NOMO-1 treated with dmso at 0.1 percent for 144 hours (cell line): ENCODE measurements at regions not wholly inside any gene's neighbourhood (a gene's known extent, or its start where the extent isn't known, plus 50 kb on each side); places are given as distances from the start of the nearest gene placed in this dataset.

Experiments used
- DNase-seq: peaks from one replicate; lab custom pipeline; 2025; ENCODE audit not compliant: unreplicated experiment; lab: John Stamatoyannopoulos, UW

DNA sequence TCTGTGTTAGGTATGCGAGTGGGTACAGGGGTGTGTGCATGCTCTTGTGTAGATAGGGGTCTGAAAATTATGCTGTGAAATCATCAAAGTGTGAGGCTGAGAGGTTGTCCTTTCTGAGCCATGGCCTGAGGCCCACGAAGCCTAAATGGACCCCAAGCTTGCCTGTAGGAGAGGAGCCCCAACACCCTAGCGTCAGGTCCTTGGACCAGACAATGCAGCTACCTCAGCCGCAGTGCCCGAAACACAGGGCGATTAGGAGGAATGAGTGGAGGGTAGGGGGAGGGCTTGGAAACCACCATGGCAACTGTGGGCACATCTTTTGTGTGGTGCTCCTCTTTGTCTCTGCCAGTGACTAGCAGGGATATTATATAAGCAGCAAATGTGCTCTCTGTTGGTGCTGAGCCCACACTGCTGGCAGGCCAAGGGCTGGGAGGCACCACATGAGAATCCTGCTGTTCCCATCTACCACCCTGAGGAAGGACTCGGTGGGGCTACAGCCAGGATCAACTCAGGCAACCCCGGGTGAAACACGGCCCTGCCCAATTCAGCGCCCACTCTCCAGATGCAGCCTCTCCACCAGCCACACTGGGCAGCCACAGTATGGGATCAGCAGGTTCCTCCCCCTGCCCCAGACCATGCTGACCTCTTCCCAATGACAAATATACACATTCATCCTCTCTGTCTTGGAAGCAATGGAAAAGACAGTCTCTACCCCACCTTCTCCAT, 84.6 kb upstream of the FSTL4 start:
- no peak for DNase-seq

DNA sequence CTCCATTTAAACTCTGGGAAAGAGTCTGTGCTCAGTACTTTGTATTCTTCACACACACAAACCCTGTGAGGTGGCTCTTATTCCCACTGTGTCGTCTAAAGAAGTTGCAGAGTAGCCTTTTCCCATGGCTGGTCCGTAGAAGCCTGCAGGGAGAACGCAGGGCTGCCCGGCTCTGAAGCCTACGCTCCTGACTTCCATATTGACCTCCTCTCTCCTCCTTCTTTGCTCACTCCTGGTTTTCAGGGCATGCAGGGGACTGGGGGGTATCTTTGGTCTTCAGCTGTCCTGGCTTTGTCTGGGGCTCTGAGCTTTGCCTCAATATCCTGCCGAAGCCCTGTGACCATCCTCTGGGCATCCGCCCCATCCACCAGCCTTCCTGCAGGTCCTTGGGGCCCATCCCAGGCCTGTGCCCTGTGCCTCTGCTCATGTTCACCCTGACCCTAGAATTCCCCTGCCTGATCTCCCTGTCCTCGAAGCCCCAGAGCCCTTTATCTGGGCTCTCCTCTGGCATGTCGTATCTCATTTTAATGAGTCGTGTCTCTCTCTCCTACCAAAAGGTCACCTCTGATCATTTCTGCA, 83.8 kb upstream of the FSTL4 start:
- no peak for DNase-seq

DNA sequence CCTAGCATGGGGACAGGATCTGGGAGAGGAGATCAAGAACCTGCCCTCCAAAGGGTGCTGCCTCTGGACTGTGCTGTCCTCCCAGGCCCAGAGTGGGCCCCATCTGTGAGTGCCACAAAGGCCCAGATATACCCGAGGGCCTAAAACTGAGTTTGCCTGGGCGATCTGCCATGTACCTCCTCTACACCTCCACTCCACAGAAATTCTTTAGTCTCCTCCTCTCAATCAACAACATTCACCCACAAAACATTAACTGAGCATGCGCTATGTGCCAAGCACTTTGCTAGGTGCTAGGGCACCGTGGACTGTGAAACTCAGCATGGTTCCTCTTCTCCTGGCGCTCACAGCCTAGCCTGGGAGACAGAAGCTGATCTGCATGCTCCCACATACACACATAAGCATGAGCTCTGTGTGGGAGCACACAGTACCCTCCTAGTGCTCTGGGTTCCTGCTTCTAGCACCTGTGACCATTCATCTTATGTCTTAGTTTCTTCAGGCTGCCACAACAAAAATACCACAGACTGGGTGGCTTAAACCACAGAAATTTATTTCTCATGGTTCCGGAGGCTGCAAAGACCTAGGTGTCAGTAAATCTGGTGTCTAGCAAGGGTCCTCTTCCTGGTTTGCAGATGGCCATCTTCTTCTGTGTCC, 82.0 kb upstream of the FSTL4 start:
- DNase-seq, result no peak

DNA sequence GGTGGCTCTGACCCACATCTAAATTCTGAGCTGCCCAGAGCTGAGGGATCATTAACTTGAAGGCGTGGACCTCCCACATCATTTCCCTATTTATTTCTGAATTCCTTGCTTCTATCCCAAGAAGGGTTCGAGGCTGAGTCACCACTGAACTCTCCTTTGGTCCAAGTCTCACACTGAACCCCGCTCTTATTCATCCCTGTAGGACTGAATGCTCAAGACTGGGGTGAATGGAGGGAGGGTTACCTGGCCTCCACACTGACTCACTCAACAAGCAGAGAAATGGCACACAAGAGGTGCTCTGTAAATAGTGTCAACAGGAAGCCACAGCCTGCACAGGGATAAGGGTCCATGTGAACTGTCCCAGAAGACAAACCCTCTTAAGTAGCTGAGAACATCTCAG, 79.1 kb upstream of the FSTL4 start:
- DNase-seq, result no peak

DNA sequence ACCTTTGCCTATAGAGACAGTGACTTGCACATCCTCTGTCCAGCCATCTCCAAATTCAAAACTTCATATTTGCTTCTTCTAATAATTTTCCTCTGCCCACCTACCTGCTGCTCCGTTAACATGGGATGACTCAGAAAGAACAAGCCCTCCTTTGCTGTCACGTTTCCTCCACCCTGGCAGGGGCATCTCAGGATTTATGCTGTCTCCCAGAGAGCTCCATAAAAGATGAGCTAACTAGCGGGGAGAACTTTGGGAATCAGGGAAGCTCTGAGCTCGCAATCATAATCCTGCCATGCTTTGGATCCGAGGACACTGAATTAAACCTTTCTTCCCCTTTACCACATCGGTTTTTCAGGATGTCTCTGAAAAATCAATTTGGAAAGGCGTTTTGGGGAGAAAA, 78.4 kb upstream of the FSTL4 start:
- no peak for DNase-seq

DNA sequence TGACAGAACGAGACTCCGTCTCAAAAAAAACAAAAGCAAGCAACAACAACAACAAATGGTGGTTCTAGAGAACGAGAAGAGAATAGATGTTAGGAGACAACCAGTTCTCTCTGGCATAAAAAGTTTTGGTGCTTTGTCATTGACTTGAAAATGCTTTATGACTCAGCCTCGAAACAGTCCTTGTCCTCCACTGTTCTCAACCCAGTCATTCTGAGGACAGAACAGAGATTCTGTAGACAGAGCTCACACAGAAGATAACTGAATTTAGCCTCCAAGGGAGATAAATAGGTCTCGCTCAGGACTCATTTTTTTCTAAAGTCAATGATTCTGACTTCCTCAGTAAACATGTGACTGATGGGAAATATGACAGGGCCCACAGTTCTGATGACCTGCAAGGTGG, 76.0 kb upstream of the FSTL4 start:
- DNase-seq, result no peak

DNA sequence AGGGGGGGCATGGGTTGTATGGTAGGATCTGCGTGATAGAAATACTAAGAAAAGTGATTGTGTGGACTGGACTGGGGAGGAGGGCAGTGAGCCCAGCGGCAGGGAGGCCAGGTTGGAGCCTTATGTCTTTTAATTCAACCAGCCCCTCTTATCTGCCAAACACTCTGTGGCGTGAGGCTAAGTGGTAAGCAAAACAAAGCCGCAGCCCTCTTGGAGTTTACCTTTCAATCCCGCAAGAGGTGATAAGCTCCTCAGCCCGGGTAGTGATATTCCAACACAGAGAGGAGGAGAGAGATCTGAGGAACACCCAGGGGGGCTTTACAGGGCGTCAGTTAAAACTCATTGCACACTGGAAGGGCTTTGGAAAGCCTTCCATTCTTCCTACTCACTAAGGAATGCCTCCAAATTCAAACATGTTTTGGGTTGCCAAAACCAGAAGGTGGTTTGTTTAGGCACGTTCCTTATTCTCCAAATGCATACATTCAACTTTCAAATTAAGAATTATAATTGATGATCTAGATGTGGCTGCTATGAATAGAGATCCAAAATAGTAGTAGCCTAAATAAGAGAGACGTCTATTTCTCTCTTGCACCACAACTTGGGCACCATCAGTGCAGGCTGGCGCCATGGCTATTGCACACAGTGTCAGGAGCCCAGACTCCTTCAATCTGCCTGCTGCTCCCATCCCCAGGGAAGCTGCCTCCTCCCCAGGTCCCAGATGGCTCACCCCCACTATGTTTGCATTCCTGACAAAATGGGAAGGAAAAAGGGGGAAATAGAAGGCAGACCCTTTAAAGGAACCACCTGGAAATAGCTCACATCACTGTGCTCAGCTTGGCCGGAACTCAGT, 75.1 kb upstream of the FSTL4 start:
- DNase-seq, result no peak

DNA sequence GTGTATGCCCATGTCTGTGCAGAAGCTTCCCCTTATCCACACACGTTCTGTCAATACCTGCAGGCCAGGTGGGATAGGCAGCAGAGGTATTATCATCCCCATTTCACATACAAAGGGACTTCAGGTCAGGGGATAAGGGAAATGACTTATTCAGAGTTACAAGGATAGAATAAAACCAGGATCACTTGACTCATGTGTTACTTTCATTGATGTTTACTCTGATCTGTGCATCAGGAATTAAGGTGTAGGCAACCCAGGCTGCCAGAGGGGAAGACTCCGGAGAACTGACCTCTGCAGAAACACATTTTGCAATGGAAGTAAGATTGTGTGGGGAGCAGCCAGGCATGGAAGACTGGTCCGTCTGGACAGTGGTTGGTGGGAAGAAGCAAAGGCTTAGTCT, 74.2 kb upstream of the FSTL4 start:
- DNase-seq, result no peak

DNA sequence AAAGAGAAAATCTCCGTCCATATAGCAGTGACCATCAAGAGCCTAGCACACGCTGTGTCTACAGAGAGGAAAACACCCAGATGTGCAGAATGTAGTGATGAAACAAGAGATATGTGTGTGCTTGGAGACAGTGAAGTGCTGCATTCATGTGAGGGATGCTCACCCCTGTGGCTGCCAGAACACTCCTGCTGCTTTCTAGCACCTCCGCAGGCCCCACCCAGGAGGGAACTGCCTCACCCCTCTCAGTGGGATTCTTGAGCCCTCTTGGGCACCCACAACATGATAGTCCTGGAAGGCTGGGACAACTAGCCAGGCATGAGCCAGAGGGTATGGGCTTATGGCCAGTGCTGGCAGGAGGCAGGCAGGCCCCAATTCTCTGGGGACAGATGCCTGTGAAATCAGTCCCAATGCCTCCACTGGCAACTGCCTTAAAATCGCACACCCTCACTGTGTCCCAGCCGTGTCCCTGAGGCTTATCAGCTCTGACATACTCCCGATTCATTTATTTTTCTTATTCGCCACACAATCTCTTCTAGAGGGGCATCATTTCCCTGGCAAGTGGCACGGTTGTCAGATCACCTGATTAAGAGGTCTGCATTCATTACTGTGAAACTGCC, 73.2 kb upstream of the FSTL4 start:
- no peak for DNase-seq

DNA sequence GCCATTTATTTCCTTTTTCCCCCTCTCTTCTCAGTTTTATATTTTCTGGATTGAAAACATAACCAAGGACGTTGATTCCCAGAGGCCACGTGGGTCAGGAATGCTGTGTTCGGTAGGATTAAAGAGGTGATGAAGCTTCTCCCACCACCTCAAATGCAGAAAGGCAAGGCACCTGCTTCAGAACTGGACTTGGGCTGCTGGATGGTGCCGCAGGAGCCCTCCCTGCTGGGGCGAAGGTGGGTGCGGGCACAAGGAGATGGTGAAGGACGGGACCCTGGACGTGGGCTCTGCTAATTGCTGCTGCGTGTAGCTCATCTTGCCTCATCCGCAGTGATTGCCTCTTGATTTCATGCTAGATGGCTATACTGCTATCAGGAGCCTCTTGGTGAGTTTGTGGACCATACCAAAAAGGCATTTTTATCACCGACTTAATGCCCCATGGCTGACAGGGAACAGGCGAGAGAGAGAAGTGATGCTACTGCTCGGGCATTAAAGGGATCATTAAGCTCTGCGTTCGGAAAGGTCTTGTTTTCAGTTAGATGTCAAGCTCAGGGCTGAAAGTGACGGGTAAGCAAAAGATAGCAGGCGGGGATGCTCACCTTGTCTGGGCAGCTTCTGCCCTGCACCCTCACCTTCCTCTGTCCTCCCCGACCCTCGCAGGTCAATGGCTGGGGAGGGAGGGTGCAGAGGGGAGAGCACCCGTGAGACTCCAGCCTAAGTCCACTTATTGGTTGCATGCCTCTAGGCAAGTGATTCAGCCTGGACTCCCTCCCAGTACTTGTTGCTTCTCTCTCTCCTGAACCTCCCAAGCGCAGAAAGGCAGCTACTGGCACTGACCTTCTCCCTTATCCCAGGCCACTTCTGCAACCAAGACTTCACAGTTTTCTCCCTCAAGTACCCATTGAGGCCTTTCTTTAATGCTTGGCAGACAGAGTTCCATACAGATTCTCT, 71.6 kb upstream of the FSTL4 start:
- no peak for DNase-seq

DNA sequence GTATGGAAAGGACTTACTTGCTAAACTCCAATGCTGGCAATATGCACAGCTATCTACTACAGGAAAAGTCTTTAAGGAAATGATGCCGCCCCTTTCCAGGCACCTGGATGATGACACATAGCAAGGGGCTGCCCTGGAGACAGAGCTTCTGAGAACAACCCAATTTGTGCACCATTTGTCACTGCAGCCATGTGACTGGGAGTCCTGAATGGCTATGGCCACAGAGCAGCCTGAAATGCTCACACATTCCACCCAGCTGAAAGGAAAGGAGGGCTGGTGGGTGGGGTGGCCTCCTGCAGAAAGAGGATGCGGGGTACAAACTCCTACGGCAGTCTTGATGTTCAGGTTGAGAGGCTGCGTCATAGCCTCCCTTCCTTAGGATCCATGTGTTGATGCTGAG, 70.1 kb upstream of the FSTL4 start:
- no peak for DNase-seq

DNA sequence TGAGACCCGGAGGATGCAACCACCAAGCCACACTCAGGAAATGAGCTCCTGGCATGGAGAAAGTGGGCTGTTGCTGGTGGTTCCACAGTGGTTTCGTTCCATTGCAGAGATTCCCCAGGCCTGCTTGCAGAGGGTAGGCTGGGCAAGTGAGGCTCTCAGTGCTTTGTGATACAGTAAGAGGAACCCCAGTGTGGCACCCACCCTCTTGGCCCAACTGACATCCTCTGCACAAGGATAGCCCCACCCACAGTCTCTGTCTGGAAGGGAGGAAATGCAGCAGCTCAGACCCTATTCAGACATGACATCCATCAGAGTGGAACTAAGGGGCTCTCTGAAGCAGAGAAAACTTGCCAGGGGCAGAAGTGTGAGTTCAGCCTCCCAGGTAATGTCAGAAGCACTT, 69.6 kb upstream of the FSTL4 start:
- no peak for DNase-seq

DNA sequence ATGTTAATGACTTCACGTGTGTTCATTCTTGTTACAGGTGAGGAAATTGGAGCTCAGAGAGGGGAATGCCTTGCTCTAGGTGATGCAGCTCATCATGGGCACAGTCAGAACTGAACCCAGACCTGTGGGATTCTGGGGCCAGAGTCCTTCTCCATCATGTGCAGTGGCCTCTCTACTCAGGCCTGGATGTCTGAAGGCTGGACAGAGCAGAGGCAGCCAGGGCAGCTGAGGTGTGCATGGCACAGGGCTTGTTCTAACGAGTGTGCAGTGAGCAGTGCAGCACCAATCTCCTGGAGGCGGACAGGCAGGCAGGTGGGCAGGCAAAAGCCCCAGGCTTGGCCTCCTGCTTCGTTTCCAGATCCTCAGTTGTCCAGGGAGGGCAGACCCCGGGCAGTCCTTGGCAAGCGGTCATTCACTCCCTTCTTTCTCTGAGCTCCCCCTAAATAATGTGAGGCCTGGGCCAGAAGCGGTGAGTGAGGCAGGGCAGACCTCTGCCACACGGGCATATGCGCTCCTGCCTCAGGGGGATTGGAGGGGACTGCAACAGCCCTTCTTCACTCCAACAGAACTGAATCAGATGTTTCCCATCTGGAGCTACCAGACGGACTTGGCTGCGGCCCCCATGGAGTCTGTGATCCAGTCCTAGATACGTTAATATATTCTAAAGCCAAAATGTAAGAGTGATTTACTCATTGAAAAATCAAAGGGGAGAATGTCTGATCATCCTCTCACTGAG, 68.7 kb upstream of the FSTL4 start:
- DNase-seq, result no peak

DNA sequence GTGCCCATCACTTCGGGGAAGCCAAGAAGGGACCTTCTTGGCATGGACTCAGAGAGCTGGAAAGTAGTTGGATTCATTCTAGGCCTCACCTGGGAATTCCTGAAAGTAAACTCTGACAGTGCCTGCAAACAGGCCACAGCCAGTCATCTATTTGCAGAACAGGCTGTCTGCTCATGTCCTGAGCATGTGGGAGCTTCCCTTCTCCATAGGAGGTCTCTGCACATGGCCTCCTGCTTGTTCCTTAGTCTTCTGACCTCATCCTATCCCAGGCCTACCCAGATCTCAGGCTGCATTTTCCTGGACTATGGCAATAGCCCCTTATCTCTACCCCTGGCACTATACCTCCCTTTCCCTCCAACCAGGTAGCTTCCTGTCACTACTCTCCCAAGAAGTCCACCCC, 67.2 kb upstream of the FSTL4 start:
- no peak for DNase-seq

DNA sequence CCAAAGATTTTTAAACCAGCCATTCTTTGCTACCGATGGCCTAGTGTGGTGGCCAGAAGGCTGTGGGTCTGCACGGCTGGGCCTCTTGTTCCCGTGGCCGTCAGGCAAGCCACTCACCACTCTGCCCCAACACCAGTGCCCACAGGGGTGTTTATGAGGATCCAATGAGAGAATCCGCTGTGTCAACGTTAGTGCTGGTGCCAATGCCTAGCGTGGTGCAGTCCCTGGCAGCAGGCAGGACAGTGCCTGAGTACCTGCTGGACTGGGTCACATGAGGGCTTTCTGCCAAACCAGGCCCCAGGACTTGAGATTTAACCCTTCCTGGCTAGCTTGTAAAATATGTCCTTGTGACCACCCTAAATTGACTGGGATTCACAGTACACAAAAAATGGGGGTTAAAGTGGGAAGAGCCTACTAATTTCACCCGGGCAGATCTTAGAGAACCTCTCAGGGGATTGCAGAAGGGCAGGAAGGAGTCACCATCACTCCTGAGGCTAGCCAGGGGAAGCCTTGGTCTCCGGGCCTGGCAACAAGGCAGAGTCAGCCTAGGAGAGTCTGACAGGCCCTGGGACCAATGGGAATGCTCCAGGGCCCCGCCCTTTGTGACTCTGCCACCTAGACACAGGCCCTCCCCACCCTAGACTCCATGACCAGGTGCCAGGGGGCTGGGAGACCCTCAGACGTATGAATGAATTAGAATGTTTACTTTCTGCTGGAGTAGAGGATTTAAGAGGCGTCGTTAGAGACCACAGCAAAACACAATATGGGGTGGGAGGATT, 63.2 kb upstream of the FSTL4 start:
- no peak for DNase-seq

DNA sequence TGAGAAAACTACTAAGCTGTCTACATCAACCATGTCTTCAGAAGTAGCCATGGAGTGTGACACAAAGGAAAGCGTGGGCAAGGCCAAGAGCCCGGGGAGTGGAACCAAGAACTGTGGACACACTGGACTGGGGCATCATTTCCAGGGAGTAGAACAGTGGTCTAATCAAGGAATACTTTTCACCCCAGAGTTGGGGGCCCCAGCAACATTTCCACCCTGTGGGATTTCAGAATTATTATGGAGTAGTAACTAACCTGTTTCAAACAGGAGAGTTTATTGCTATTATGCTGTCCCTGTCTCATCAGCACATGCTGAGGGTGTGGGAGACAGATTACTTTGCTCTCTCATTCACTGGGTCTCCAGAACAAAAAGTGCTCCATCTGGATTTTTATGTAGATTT, 58.0 kb upstream of the FSTL4 start:
- DNase-seq, result no peak

DNA sequence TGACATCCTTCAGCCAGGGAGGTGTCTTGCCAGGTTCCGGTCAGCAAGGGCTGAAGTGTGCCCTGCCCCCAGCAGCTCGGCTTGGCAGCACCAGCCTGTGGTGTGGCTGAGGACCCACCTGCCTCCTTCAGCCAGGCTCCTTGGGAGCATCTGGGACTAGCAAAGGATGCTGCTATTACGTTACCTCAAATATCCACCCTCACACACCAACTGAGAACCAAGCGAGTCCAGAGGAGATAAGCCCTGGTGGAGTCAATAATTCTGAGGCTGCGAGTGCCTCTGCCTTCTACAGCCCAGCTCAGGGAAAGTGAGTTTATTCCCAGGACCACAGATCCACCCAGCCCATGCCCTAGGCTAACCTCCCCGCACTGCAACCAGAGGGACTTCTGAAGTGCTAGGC, 57.1 kb upstream of the FSTL4 start:
- DNase-seq, result no peak

DNA sequence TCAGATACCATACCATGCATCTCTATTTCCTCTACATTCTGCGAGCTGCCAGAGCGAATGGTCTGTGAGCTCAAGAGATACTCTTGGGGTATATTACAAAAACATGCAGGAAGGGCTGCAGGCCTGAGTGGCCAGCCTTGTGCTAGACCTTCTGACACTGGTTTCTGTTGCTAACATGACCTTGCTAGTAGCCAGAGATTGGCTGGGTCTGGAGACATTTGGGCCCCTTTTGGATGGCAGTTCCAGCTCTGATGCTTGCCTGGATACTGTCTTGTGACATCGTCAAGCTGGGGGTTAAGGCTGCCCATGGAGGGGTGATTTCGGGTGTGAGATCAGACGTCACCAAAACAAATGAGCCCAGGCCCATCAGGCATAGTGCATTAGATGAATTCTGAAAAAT, 56.1 kb upstream of the FSTL4 start:
- no peak for DNase-seq

DNA sequence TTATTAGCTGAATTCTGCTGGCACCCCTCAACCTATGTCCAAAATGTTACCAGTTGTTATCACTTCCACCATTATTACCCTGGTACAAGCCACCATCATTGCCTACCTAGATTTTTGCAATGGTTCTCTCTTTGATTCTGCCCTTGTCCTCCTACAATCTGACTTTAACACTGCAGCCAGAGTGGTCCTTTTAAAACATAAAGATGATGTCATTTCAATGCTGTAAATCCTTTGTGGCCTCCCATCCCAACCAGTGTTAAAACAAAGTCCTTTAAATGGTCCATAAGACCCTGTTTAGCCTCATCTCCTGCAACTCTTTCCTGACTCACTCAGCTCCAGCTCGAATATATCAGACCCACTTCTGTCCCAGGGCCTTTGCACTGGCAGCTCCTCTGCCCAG, 54.9 kb upstream of the FSTL4 start:
- no peak for DNase-seq
